Psoas muscle (tissue), 7 donors: ENCODE measurements at regions not wholly inside any gene's neighbourhood (a gene's known extent, or its start where the extent isn't known, plus 50 kb on each side); places are given as distances from the start of the nearest gene placed in this dataset.

Experiments
- ATAC-seq, 4 donors: fragments of 200-7000 bp; cut with Tn5 transposase; one replicate each; pipeline ENCODE4 v1.9.1; 2020; ENCODE audit warnings: moderate library complexity in 3 of 4, mild to moderate bottlenecking in 2 of 4
- DNase-seq, 2 donors: peaks; one replicate each; pipeline ENCODE4 v3.0.0-alpha.2; 2020
- H3K27ac ChIP-seq: fragments of 200-600 bp; one replicate; pipeline ENCODE4 v1.8.0; 2022
- H3K27me3 ChIP-seq, 3 donors: fragments of 200-600 bp in 1 of 3; one replicate each; pipeline versions ENCODE4 v1.6.1 to v1.8.0; 2013 to 2022; ENCODE audit warnings: low read length in 2 of 3, mild to moderate bottlenecking in 2 of 3, moderate library complexity in 1 of 3; ENCODE audit not compliant: insufficient read depth in 3 of 3
- H3K36me3 ChIP-seq, 2 donors: fragments of 200-600 bp in 1 of 2; one replicate each; pipeline versions ENCODE4 v1.6.1 to v1.8.0; 2013 to 2022; ENCODE audit warnings: low read depth in 1 of 2, mild to moderate bottlenecking in 1 of 2, moderate library complexity in 1 of 2; ENCODE audit not compliant: insufficient read depth in 1 of 2
- H3K4me1 ChIP-seq: fragments of 200-600 bp; one replicate; pipeline ENCODE4 v1.8.0; 2022
- H3K4me3 ChIP-seq: fragments of 200-600 bp; one replicate; pipeline ENCODE4 v1.8.0; 2022; ENCODE audit warnings: mild to moderate bottlenecking
- H3K9me3 ChIP-seq: fragments of 200-600 bp; one replicate; pipeline ENCODE4 v1.8.0; 2022
- WGBS, 3 donors: extraction: QIAGEN DNeasy Blood & Tissue Kit; methylation state at CpG; one replicate each; pipeline versions ENCODE4 v1.1.6 to v1.1.7; 2013; 5-methylcytosine and 5-hydroxymethylcytosine counted together
- intact Hi-C, 2 donors: fragments of 100-400 bp; cut with DNase I; formaldehyde crosslinking; loops; one replicate each; pipeline versions ENCODE4 v1.11.0 to v1.14.2; 2022
- TF ChIP-seq, protein P1 (sequence below): fragments of 200-600 bp; IDR thresholded peaks from one replicate; pipeline ENCODE4 v1.8.0; 2022; ENCODE audit warnings: antibody characterized with exemption
- donor health status: healthy with polysubstance abuse.
- donor health status: DM: no; HTN: no; CAD: no; lungs with moderate emphysema.
- donor health status: Bipolar disorder and iron deficiency.
- donor health status: healthy.
- donor health status: DM: yes; HTN: yes; CAD: no.
- donor health status: DM: no; HTN: no; CAD: no.
- donor health status: DM: yes; HTN: yes; CAD: no.

DNA sequence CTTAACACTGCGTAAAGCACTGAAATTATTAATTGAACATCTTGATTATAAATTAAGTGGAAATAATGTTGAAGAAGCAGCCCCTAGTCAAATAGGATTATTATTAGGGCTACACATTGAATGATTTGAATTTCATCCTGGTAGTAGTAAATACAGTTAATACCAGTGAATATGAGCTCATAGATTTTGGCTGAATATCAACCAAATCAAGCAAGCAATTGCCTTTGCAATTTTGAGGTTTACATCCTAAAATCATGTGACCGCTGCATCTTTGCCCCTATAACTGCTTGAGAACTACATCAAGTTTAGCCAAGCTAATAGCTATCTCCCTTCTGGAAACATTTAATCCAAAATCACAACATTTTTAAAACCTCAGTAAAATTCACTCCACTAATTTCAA lies 801.2 kb upstream of the PIK3C3 start:
- H3K27ac ChIP-seq, result no peak overlapping the region
- H3K9me3 ChIP-seq, result no peaks in the 10 kb centered on the region
- no peaks in the 10 kb centered on the region for H3K36me3 ChIP-seq
- intact Hi-C loops, result no loop called here
- TF ChIP-seq, protein P1, sequence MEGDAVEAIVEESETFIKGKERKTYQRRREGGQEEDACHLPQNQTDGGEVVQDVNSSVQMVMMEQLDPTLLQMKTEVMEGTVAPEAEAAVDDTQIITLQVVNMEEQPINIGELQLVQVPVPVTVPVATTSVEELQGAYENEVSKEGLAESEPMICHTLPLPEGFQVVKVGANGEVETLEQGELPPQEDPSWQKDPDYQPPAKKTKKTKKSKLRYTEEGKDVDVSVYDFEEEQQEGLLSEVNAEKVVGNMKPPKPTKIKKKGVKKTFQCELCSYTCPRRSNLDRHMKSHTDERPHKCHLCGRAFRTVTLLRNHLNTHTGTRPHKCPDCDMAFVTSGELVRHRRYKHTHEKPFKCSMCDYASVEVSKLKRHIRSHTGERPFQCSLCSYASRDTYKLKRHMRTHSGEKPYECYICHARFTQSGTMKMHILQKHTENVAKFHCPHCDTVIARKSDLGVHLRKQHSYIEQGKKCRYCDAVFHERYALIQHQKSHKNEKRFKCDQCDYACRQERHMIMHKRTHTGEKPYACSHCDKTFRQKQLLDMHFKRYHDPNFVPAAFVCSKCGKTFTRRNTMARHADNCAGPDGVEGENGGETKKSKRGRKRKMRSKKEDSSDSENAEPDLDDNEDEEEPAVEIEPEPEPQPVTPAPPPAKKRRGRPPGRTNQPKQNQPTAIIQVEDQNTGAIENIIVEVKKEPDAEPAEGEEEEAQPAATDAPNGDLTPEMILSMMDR, result no peak
- H3K27me3 ChIP-seq, result no peaks in the 10 kb centered on the region
- DNase-seq, result no peak
- H3K4me1 ChIP-seq, result no peaks in the 10 kb centered on the region
- 77 to 87% (median 81%) methylated on average over 2 of the region's 2 CpGs for WGBS, 3 donors
- H3K4me3 ChIP-seq, result no peak overlapping the region
- no peak for ATAC-seq

DNA sequence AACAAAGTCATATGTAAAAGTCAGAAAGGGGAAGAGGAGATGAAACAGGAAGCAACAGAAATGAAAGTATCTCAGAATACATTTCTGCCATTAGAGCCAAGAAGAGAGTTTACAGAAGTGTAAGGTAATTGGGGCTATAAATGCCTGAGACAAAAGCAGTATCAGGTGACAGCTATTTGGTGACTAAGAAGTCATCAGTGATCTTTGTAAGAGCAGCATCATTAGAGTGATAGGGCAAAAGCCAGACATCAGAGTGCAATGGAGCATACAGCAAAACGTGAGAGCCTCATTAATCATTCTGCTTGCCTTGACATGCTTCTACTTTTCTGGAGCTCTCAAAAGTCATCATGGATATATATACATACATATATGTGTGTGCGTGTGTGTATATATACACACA lies 804.7 kb upstream of the PIK3C3 start:
- ATAC-seq (no peak), DNase-seq (no peak)
- TF ChIP-seq, protein P1, result no peak
- intact Hi-C loops, result no loop called here
- H3K4me3 ChIP-seq, result no peak overlapping the region
- H3K4me1 ChIP-seq, result no peaks in the 10 kb centered on the region
- no peak overlapping the region for H3K27ac ChIP-seq
- no peaks in the 10 kb centered on the region for H3K9me3 ChIP-seq
- WGBS, 3 donors, result 50 to 69% (median 59%) methylated on average over 2 of the region's 2 CpGs
- H3K27me3 ChIP-seq, result no peaks in the 10 kb centered on the region
- no peaks in the 10 kb centered on the region for H3K36me3 ChIP-seq

DNA sequence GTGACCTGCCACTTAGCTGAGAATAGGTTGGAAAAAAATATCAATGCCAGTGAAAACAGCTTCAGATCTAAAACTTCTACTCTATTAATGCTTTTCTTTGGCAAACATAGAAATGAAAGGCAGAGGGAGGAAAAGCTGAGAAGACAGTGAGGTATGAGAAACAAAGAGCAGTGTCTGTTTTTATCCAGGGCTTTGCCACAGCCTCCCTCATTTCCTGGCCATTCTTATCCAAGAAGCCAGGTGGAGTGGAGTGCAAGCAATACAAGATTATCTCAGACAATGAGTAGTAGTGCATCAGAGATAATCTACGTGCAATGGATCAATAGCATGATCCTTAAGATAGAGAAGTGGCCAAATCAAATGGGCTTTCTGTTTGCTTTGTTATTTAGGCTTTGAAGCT lies 808.7 kb upstream of the PIK3C3 start:
- Histone ChIP-seq H3K27ac (no peak overlapping the region), H3K36me3 (no peaks in the 10 kb centered on the region), H3K27me3 (no peaks in the 10 kb centered on the region), H3K4me1 (no peaks in the 10 kb centered on the region), H3K9me3 (no peaks in the 10 kb centered on the region), H3K4me3 (no peak overlapping the region)
- TF ChIP-seq, protein P1, result no peak
- intact Hi-C loops, result loop anchor here in 1 of 2 donors (10.0 kb wide), 1 partner anchor 62 kb away; no protein-coding TSS in a partner anchor
- ATAC-seq, result no peak
- WGBS, 3 donors, result 65 to 74% (median 72%) methylated on average over 1 of the region's 1 CpG
- DNase-seq, result no peak

DNA sequence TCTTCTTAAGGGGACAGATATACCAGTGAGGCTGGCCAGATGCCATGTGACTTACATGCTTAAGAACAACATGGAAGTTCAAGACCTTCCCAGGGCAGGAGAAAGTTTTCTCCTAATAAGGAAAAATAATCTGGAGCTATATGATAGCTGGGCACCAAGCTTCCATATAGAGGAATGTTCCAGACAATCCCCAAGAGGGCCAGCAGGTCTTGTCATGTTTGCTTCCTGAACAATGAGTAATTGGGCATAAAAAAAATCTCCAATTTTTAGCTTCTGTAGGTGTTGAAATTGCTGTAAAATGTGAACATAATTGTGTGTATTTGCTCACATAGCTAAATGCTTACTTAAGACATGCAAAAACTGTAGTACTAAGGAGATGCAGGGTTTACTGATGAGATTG lies 809.5 kb upstream of the PIK3C3 start:
- H3K4me1 ChIP-seq, result no peaks in the 10 kb centered on the region
- H3K9me3 ChIP-seq, result no peaks in the 10 kb centered on the region
- no peak overlapping the region for H3K27ac ChIP-seq
- ATAC-seq, result no peak
- intact Hi-C loops, result loop anchor here in 1 of 2 donors (10.0 kb wide), 1 partner anchor 61 kb away; no protein-coding TSS in a partner anchor
- no peaks in the 10 kb centered on the region for H3K36me3 ChIP-seq
- no peak for DNase-seq
- H3K4me3 ChIP-seq, result no peak overlapping the region
- TF ChIP-seq, protein P1, result no peak
- no peaks in the 10 kb centered on the region for H3K27me3 ChIP-seq

DNA sequence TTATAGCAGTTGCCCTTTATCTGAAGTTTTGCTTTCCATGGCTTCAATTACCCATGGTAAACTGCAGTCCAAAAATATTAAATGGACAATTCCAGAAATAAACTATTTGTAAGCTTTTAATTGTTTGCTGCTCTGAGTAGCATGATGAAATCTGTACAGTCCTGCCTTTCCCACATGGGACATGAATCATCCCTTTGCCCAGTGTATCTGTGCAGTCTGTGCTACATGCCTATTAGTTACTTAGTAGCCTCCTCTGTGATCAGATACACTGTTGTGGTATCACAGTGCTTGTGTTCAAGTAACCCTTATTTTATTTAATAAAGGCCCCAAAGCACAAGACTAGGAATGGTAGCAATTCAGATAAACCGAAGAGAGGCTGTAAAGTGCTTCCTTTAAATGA lies 810.6 kb upstream of the PIK3C3 start:
- ATAC-seq, result no peak

More for the DNA sequence above, 810.6 kb upstream of the PIK3C3 start:
- Histone ChIP-seq H3K27me3 (no peaks in the 10 kb centered on the region), H3K4me1 (no peaks in the 10 kb centered on the region), H3K36me3 (no peaks in the 10 kb centered on the region), H3K4me3 (no peak overlapping the region), H3K27ac (no peak overlapping the region), H3K9me3 (no peaks in the 10 kb centered on the region)
- TF ChIP-seq, protein P1, result no peak
- intact Hi-C loops, result loop anchor here in 1 of 2 donors (10.0 kb wide), 1 partner anchor 60 kb away; no protein-coding TSS in a partner anchor
- no peak for DNase-seq
- WGBS, 3 donors, result 60 to 74% (median 70%) methylated on average over 1 of the region's 1 CpG
